Astrocyte (in vitro differentiated cells and primary cell): ENCODE measurements at regions not wholly inside any gene's neighbourhood (a gene's known extent, or its start where the extent isn't known, plus 50 kb on each side); places are given as distances from the start of the nearest gene placed in this dataset.

ENCODE experiments used
- DNase-seq: peaks from one replicate; pipeline ENCODE4 v3.0.0-alpha.2; 2010; ENCODE audit warnings: low read depth
- FAIRE-seq: peaks from 2 replicates; lab custom pipeline; 2011; peaks lifted over from hg19 to GRCh38; lab: Jason Lieb, UNC
- H2AFZ ChIP-seq: 2 replicates; pipeline ENCODE4 v1.6.0; 2012; ENCODE audit warnings: low read depth, low read length, inconsistent platforms
- H3K27ac ChIP-seq: 2 replicates; pipeline ENCODE4 v1.5.1; 2011; ENCODE audit warnings: low read depth, low read length, inconsistent platforms
- H3K27me3 ChIP-seq: 2 replicates; pipeline ENCODE4 v1.6.0; 2011; ENCODE audit warnings: low read length, inconsistent platforms; ENCODE audit not compliant: insufficient read depth
- H3K36me3 ChIP-seq: 2 replicates; pipeline ENCODE4 v1.5.1; 2011; ENCODE audit warnings: low read length, inconsistent platforms; ENCODE audit not compliant: insufficient read depth
- H3K4me1 ChIP-seq: 2 replicates; pipeline ENCODE4 v1.5.1; 2011; ENCODE audit warnings: low read length, inconsistent platforms; ENCODE audit not compliant: insufficient read depth
- H3K4me2 ChIP-seq: 2 replicates; pipeline ENCODE4 v1.6.0; 2012; ENCODE audit warnings: low read length, inconsistent platforms
- H3K4me3 ChIP-seq: 2 replicates; pipeline ENCODE4 v1.5.1; 2011; ENCODE audit warnings: low read depth, mild to moderate bottlenecking, low read length, inconsistent platforms; ENCODE audit not compliant: insufficient read depth
- H3K79me2 ChIP-seq: 2 replicates; pipeline ENCODE4 v1.6.0; 2012; ENCODE audit warnings: mild to moderate bottlenecking, low read length, inconsistent platforms; ENCODE audit not compliant: insufficient read depth
- H3K9ac ChIP-seq: 2 replicates; pipeline ENCODE4 v1.6.0; 2012; ENCODE audit warnings: mild to moderate bottlenecking, low read length, inconsistent platforms
- H3K9me3 ChIP-seq: 2 replicates; pipeline ENCODE4 v1.5.1; 2012; ENCODE audit warnings: low read depth, mild to moderate bottlenecking, low read length, inconsistent platforms; ENCODE audit not compliant: insufficient read depth
- H4K20me1 ChIP-seq: 2 replicates; pipeline ENCODE4 v1.6.0; 2012; ENCODE audit warnings: low read length, inconsistent platforms; ENCODE audit not compliant: insufficient read depth
- H3K27ac Mint-ChIP-seq: one replicate; pipeline ENCODE4 v1.8.0; 2021; ENCODE audit warnings: mild to moderate bottlenecking, mixed read lengths; ENCODE audit not compliant: unreplicated experiment
- H3K27me3 Mint-ChIP-seq: one replicate; pipeline ENCODE4 v1.8.0; 2021; ENCODE audit warnings: low read depth, mixed read lengths; ENCODE audit not compliant: unreplicated experiment
- H3K36me3 Mint-ChIP-seq: one replicate; pipeline ENCODE4 v1.8.0; 2021; ENCODE audit warnings: low read depth, mixed read lengths; ENCODE audit not compliant: unreplicated experiment
- H3K4me1 Mint-ChIP-seq: one replicate; pipeline ENCODE4 v1.8.0; 2021; ENCODE audit warnings: low read depth, mixed read lengths; ENCODE audit not compliant: unreplicated experiment
- H3K4me3 Mint-ChIP-seq: one replicate; pipeline ENCODE4 v1.8.0; 2021; ENCODE audit warnings: mild to moderate bottlenecking, moderate library complexity, mixed read lengths; ENCODE audit not compliant: unreplicated experiment
- H3K9me3 Mint-ChIP-seq: one replicate; pipeline ENCODE4 v1.8.0; 2021; ENCODE audit warnings: mild to moderate bottlenecking, mixed read lengths; ENCODE audit not compliant: unreplicated experiment
- EZH2 ChIP-seq: IDR thresholded peaks from 2 replicates; pipeline ENCODE4 v1.6.1; 2012; ENCODE audit warnings: mild to moderate bottlenecking, low read length, inconsistent platforms; ENCODE audit not compliant: insufficient read depth
- TF ChIP-seq, protein P1 (sequence below): IDR thresholded peaks from 2 replicates; pipeline ENCODE4 v1.5.1; 2011; ENCODE audit warnings: low read depth, mild to moderate bottlenecking, inconsistent platforms, low read length, moderate library complexity; ENCODE audit not compliant: insufficient read depth

DNA sequence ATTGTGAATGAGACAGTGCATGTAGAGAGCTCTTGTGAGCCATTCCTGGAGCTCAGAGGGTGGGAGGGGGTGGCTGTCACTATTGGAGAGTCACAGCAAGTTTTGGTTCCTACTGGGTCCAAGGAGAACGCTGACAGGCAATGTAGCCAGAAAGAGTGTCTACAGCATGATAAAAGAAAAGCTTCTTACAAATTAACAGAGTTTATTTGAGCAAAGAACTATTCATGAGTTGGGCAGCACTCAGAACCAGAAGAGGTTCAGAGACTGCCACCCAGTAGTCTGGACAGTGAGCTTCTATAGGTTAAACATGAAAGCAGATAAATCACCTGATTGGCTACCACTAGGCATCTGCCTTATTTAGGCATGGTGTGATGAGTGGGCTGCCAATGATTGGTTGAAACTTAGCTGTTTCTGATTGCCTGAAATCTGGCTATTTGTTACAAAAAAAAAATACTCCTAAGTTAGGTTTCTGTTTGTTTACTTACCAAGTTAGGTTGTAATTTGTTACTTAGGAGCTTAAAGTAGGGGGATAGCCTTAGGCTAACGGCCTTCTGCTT lies 473.4 kb downstream of the PREX1 start:
- Mint-ChIP-seq H3K4me3 (no peak overlapping the region), H3K27ac (no peak overlapping the region), H3K4me1 (no peaks in the 10 kb centered on the region), H3K36me3 (no peaks in the 10 kb centered on the region), H3K9me3 (peaks cover 14% of the 10 kb centered on the region), H3K27me3 (peaks cover 31% of the 10 kb centered on the region)
- FAIRE-seq, result no peak
- no peak for DNase-seq
- no peaks in the 10 kb centered on the region for H3K79me2 ChIP-seq
- no peak overlapping the region for H2AFZ ChIP-seq
- no peak overlapping the region for H3K27ac ChIP-seq
- no peaks in the 10 kb centered on the region for H3K4me1 ChIP-seq
- no peak overlapping the region for H3K4me3 ChIP-seq
- no peaks in the 10 kb centered on the region for H3K36me3 ChIP-seq
- no peak overlapping the region for H3K9ac ChIP-seq
- H3K9me3 ChIP-seq, result peaks cover 5% of the 10 kb centered on the region
- TF ChIP-seq, protein P1, sequence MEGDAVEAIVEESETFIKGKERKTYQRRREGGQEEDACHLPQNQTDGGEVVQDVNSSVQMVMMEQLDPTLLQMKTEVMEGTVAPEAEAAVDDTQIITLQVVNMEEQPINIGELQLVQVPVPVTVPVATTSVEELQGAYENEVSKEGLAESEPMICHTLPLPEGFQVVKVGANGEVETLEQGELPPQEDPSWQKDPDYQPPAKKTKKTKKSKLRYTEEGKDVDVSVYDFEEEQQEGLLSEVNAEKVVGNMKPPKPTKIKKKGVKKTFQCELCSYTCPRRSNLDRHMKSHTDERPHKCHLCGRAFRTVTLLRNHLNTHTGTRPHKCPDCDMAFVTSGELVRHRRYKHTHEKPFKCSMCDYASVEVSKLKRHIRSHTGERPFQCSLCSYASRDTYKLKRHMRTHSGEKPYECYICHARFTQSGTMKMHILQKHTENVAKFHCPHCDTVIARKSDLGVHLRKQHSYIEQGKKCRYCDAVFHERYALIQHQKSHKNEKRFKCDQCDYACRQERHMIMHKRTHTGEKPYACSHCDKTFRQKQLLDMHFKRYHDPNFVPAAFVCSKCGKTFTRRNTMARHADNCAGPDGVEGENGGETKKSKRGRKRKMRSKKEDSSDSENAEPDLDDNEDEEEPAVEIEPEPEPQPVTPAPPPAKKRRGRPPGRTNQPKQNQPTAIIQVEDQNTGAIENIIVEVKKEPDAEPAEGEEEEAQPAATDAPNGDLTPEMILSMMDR, result no peak
- no peak for TF ChIP-seq EZH2
- H3K4me2 ChIP-seq, result no peak overlapping the region
- H4K20me1 ChIP-seq, result no peaks in the 10 kb centered on the region
- peaks cover 12% of the 10 kb centered on the region for H3K27me3 ChIP-seq

DNA sequence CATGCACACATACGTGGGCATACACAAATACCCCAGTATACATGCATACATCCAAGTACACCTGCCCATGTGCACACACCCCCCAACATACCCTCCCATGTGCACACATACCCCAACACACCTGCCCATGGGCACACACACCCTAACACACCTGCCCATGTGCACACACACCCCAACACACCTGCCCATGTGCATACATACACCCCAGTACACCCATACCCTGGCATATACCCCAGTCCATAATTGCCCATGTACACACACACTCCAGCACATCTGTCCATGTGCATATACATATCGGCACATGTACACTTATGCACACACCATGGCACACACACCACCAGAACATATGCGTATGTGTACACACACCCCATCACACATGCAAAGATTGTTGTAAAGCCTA lies 475.2 kb downstream of the PREX1 start:
- Mint-ChIP-seq H3K9me3 (peaks cover 14% of the 10 kb centered on the region), H3K4me3 (no peak overlapping the region), H3K27me3 (peaks cover 25% of the 10 kb centered on the region), H3K27ac (no peak overlapping the region), H3K36me3 (no peaks in the 10 kb centered on the region), H3K4me1 (no peaks in the 10 kb centered on the region)
- TF ChIP-seq, protein P1, result no peak
- no peak for TF ChIP-seq EZH2
- no peaks in the 10 kb centered on the region for H4K20me1 ChIP-seq
- H3K4me1 ChIP-seq, result no peaks in the 10 kb centered on the region
- H3K4me3 ChIP-seq, result no peak overlapping the region
- H2AFZ ChIP-seq, result no peak overlapping the region
- DNase-seq (no peak), FAIRE-seq (no peak)
- H3K9ac ChIP-seq, result no peak overlapping the region
- H3K27me3 ChIP-seq, result peaks cover 12% of the 10 kb centered on the region
- no peaks in the 10 kb centered on the region for H3K79me2 ChIP-seq
- H3K9me3 ChIP-seq, result peaks cover 5% of the 10 kb centered on the region
- H3K27ac ChIP-seq, result no peak overlapping the region
- no peak overlapping the region for H3K4me2 ChIP-seq
- no peaks in the 10 kb centered on the region for H3K36me3 ChIP-seq

DNA sequence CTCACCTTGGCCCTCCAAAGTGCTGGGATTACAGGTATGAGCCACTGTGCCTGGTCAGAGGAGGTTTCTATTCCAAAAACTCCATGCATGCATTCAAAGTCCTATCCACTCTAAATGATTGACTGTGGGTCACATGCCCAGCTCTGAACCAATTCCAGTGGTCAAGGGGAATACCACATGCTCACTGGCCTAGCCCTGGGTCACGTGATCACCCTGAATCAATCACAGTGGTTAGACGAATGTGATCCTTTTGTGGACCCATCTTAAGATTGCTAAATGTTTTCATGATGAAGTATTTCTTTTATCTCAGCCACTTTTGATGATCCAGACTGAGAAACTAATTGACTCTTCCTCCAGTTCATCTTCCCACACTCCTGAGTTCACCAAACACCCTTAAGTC lies 475.8 kb downstream of the PREX1 start:
- DNase-seq (no peak), FAIRE-seq (no peak)
- no peaks in the 10 kb centered on the region for H3K79me2 ChIP-seq
- H3K4me3 ChIP-seq, result no peak overlapping the region
- H3K9ac ChIP-seq, result no peak overlapping the region
- no peaks in the 10 kb centered on the region for H4K20me1 ChIP-seq
- H3K9me3 ChIP-seq, result peaks cover 5% of the 10 kb centered on the region
- no peak overlapping the region for H3K4me3 Mint-ChIP-seq
- H3K27ac ChIP-seq, result no peak overlapping the region
- TF ChIP-seq, protein P1, result no peak
- H3K4me1 ChIP-seq, result no peaks in the 10 kb centered on the region
- H3K36me3 ChIP-seq, result no peaks in the 10 kb centered on the region
- no peak overlapping the region for H3K27ac Mint-ChIP-seq
- no peak overlapping the region for H3K4me2 ChIP-seq
- peaks cover 24% of the 10 kb centered on the region for H3K27me3 Mint-ChIP-seq
- H3K36me3 Mint-ChIP-seq, result peaks cover 2% of the 10 kb centered on the region
- H3K27me3 ChIP-seq, result peaks cover 12% of the 10 kb centered on the region
- H3K4me1 Mint-ChIP-seq, result no peaks in the 10 kb centered on the region
- no peak overlapping the region for H2AFZ ChIP-seq
- H3K9me3 Mint-ChIP-seq, result peaks cover 17% of the 10 kb centered on the region
